H1 (cell line): ENCODE measurements at regions not wholly inside any gene's neighbourhood (a gene's known extent, or its start where the extent isn't known, plus 50 kb on each side); places are given as distances from the start of the nearest gene placed in this dataset.

Experiments
- CTCF ChIA-PET: fragments of 300-600 bp; sonication (Branson Sonifier 250); formaldehyde crosslinking; loops from one replicate; lab custom pipeline; 2021; ENCODE audit not compliant: partially characterized antibody; lab: Charles Lee
- POLR2A ChIA-PET: fragments of 300-600 bp; sonication (Branson Sonifier 250); formaldehyde crosslinking; loops from one replicate; lab custom pipeline; 2021; ENCODE audit warnings: inconsistent platforms; ENCODE audit not compliant: partially characterized antibody; lab: Charles Lee
- DNase-seq, 2 experiments: peaks; one replicate each; pipeline versions ENCODE4 v3.0.0 to v3.0.0-alpha.2; 2010 to 2022; ENCODE audit warnings: low spot score in 2 of 2, low read depth in 1 of 2, mixed read lengths in 1 of 2
- FAIRE-seq: peaks from 2 replicates; lab custom pipeline; 2011; peaks lifted over from hg19 to GRCh38; lab: Jason Lieb, UNC
- H2AFZ ChIP-seq: 2 replicates; pipeline ENCODE4 v1.8.1; 2012; ENCODE audit warnings: low read length, inconsistent platforms
- H2AK5ac ChIP-seq: 2 replicates; pipeline ENCODE4 v1.6.1; 2013; ENCODE audit warnings: low read depth, low read length
- H2BK120ac ChIP-seq: replicated peaks from 2 replicates; pipeline ENCODE3; 2013; ENCODE audit warnings: low read depth, low read length, inconsistent platforms
- H2BK12ac ChIP-seq: 2 replicates; pipeline ENCODE4 v1.6.1; 2013; ENCODE audit warnings: low read depth, low read length
- H2BK15ac ChIP-seq: 2 replicates; pipeline ENCODE4 v1.6.1; 2013; ENCODE audit warnings: low read length
- H2BK20ac ChIP-seq: 2 replicates; pipeline ENCODE4 v1.6.1; 2013; ENCODE audit warnings: low read length
- H2BK5ac ChIP-seq: 2 replicates; pipeline ENCODE4 v1.6.1; 2013; ENCODE audit warnings: low read depth, low read length
- H3K14ac ChIP-seq: 2 replicates; pipeline ENCODE4 v1.6.1; 2013; ENCODE audit warnings: inconsistent platforms; ENCODE audit not compliant: insufficient read length
- H3K18ac ChIP-seq: 2 replicates; pipeline ENCODE4 v1.6.1; 2013; ENCODE audit warnings: low read length; ENCODE audit errors: extremely low read depth
- H3K23ac ChIP-seq: 2 replicates; pipeline ENCODE4 v1.6.1; 2013; ENCODE audit warnings: inconsistent platforms; ENCODE audit not compliant: insufficient read length
- H3K23me2 ChIP-seq: 2 replicates; pipeline ENCODE4 v1.6.1; 2013; ENCODE audit warnings: low read depth, low read length
- H3K27ac ChIP-seq: 2 replicates; pipeline ENCODE4 v1.6.1; 2011; ENCODE audit warnings: low read depth, low read length, inconsistent platforms
- H3K27me3 ChIP-seq, 4 experiments: replicated peaks in 1 of 4; 1 replicate in 1 of 4; 2 replicates in 3 of 4; pipeline versions ENCODE4 v1.6.1 to v1.8.1; 2011 to 2013; ENCODE audit warnings: low read length in 3 of 4, mild to moderate bottlenecking in 3 of 4, inconsistent platforms in 2 of 4, mixed read lengths in 2 of 4, moderate library complexity in 1 of 4; ENCODE audit not compliant: control insufficient read depth in 3 of 4, insufficient read depth in 3 of 4; ENCODE audit errors: extremely low read depth in 1 of 4
- H3K36me3 ChIP-seq, 4 experiments: 2 replicates each; pipeline versions ENCODE4 v1.6.1 to v1.8.1; 2011 to 2013; ENCODE audit warnings: mild to moderate bottlenecking in 4 of 4, low read length in 3 of 4, moderate library complexity in 2 of 4, control low read depth in 1 of 4, inconsistent platforms in 1 of 4; ENCODE audit not compliant: insufficient read depth in 4 of 4, control insufficient read depth in 2 of 4
- H3K4ac ChIP-seq: replicated peaks from 2 replicates; pipeline ENCODE3; 2013; ENCODE audit warnings: low read length, low read depth, mixed read lengths, inconsistent platforms; ENCODE audit not compliant: insufficient read length
- H3K4me1 ChIP-seq, 4 experiments: replicated peaks in 1 of 4; 1 replicate in 1 of 4; 2 replicates in 3 of 4; pipeline versions ENCODE4 v1.6.1 to v1.8.1; 2011 to 2013; ENCODE audit warnings: low read length in 3 of 4, inconsistent platforms in 2 of 4, mixed read lengths in 1 of 4; ENCODE audit not compliant: insufficient read depth in 4 of 4, control insufficient read depth in 3 of 4
- H3K4me2 ChIP-seq, 2 experiments: 2 replicates each; pipeline versions ENCODE4 v1.6.1 to v1.8.1; 2011 to 2013; ENCODE audit warnings: low read depth in 2 of 2, low read length in 2 of 2, control low read depth in 1 of 2, inconsistent platforms in 1 of 2, mild to moderate bottlenecking in 1 of 2; ENCODE audit not compliant: insufficient read depth in 1 of 2
- H3K4me3 ChIP-seq, 4 experiments: fragments of 200-600, 300-600 bp in 1 of 4; sonication (generic), shearing (Covaris generic), sonication (Bioruptor Twin) in 1 of 4; 2 replicates each; pipeline versions ENCODE4 v1.5.1 to v1.8.1; 2011 to 2016; ENCODE audit warnings: low read length in 4 of 4, low read depth in 3 of 4, control low read depth in 2 of 4, inconsistent platforms in 2 of 4, mild to moderate bottlenecking in 2 of 4, mixed read lengths in 1 of 4, moderate library complexity in 1 of 4; ENCODE audit not compliant: insufficient read depth in 2 of 4; ENCODE audit errors: extremely low read depth in 1 of 4
- H3K56ac ChIP-seq: replicated peaks from 2 replicates; pipeline ENCODE3; 2013; ENCODE audit warnings: low read depth, mild to moderate bottlenecking, mixed read lengths, low read length, inconsistent platforms; ENCODE audit not compliant: insufficient read length
- H3K79me1 ChIP-seq: 2 replicates; pipeline ENCODE4 v1.6.1; 2013; ENCODE audit warnings: low read depth, low read length, control low read depth
- H3K79me2 ChIP-seq, 2 experiments: 2 replicates each; pipeline versions ENCODE4 v1.6.1 to v1.8.1; 2012 to 2013; ENCODE audit warnings: low read length in 2 of 2, mild to moderate bottlenecking in 2 of 2, inconsistent platforms in 1 of 2; ENCODE audit not compliant: insufficient read depth in 2 of 2, control insufficient read depth in 1 of 2
- H3K9ac ChIP-seq, 4 experiments: replicated peaks in 1 of 4; 1 replicate in 1 of 4; 2 replicates in 3 of 4; pipeline versions ENCODE4 v1.6.1 to v1.8.1; 2011 to 2013; ENCODE audit warnings: low read depth in 3 of 4, low read length in 3 of 4, control low read depth in 2 of 4, mild to moderate bottlenecking in 2 of 4, moderate library complexity in 2 of 4, inconsistent platforms in 1 of 4; ENCODE audit errors: extremely low read depth in 1 of 4
- H3K9me3 ChIP-seq, 2 experiments: 2 replicates each; pipeline versions ENCODE4 v1.6.1 to v1.8.1; 2012 to 2013; ENCODE audit warnings: mild to moderate bottlenecking in 2 of 2, moderate library complexity in 2 of 2, control low read depth in 1 of 2, inconsistent platforms in 1 of 2, low read depth in 1 of 2, low read length in 1 of 2, mixed read lengths in 1 of 2; ENCODE audit not compliant: insufficient read depth in 2 of 2
- H4K20me1 ChIP-seq, 2 experiments: replicated peaks in 1 of 2; 2 replicates each; pipeline versions ENCODE3 to v1.8.1; 2011 to 2013; ENCODE audit warnings: inconsistent platforms in 2 of 2, low read length in 2 of 2, mild to moderate bottlenecking in 1 of 2; ENCODE audit not compliant: insufficient read depth in 2 of 2, control insufficient read depth in 1 of 2
- H4K5ac ChIP-seq: 2 replicates; pipeline ENCODE4 v1.6.1; 2013; ENCODE audit warnings: low read length, low read depth, mixed read lengths, inconsistent platforms; ENCODE audit not compliant: insufficient read length
- H4K8ac ChIP-seq: 2 replicates; pipeline ENCODE4 v1.8.0; 2013; ENCODE audit warnings: mild to moderate bottlenecking, moderate library complexity, low read length, inconsistent platforms; ENCODE audit not compliant: insufficient read depth; ENCODE audit errors: extremely low read depth
- H4K91ac ChIP-seq: replicated peaks from 2 replicates; pipeline ENCODE3; 2013; ENCODE audit warnings: low read length, mixed read lengths, inconsistent platforms; ENCODE audit not compliant: insufficient read length
- CTCF ChIP-seq, 3 experiments: IDR thresholded peaks; 1 replicate in 2 of 3; 2 replicates in 1 of 3; pipeline versions ENCODE4 v1.5.1 to v1.6.1; 2011; ENCODE audit warnings: low read length in 3 of 3, mild to moderate bottlenecking in 3 of 3, inconsistent platforms in 2 of 3, low read depth in 1 of 3, moderate library complexity in 1 of 3; ENCODE audit not compliant: insufficient read depth in 1 of 3; ENCODE audit errors: control extremely low read depth in 1 of 3
- E2F6 ChIP-seq: IDR thresholded peaks from 2 replicates; pipeline ENCODE4 v1.6.1; 2012; ENCODE audit warnings: inconsistent platforms
- NRF1 ChIP-seq: IDR thresholded peaks from 2 replicates; pipeline ENCODE4 v1.6.1; 2011; ENCODE audit warnings: mild to moderate bottlenecking, low read depth, low read length, improper control_type of control experiment
- SIN3A ChIP-seq, 2 experiments: IDR thresholded peaks in 1 of 2; conservative IDR thresholded peaks in 1 of 2; 2 replicates each; pipeline ENCODE4 v1.6.1; 2011 to 2012; ENCODE audit warnings: low read length in 2 of 2, improper control_type of control experiment in 1 of 2, low read depth in 1 of 2, mild to moderate bottlenecking in 1 of 2
- WGBS, 2 experiments: shearing (Covaris generic) in 1 of 2; methylation state at CpG; one replicate each; pipeline versions ENCODE4 v1.1.6 to v1.1.7; 2013 to 2015; ENCODE audit warnings: low lambda C conversion rate in 2 of 2, mixed read lengths in 2 of 2, inconsistent platforms in 1 of 2, low coverage in 1 of 2, missing lambda C conversion rate in 1 of 2; ENCODE audit not compliant: insufficient replicate concordance in 2 of 2, insufficient coverage in 1 of 2, insufficient read length in 1 of 2; ENCODE audit errors: extremely low coverage in 1 of 2, missing lambda C conversion rate in 1 of 2; 5-methylcytosine and 5-hydroxymethylcytosine counted together

- H3K27me3 ChIP-seq = no peaks in the 10 kb centered on the region
- H3K36me3 ChIP-seq = no peaks in the 10 kb centered on the region
- no peak overlapping the region for H2BK120ac ChIP-seq
- H4K91ac ChIP-seq = no peak overlapping the region
- no peak overlapping the region for H3K18ac ChIP-seq
- no peaks in the 10 kb centered on the region for H3K79me1 ChIP-seq
- H2AK5ac ChIP-seq = no peak overlapping the region
- H3K23ac ChIP-seq = no peak overlapping the region
- H2BK20ac ChIP-seq = no peak overlapping the region
- TF ChIP-seq E2F6 (no peak), NRF1 (no peak), SIN3A (conservative IDR thresholded peaks at IDR 0.05 in 1 of 2, IDR thresholded peaks at IDR 0.05 in 1 of 2; ENCODE audit: low read depth in 1 of 2, low read length in 2 of 2) (no peak), CTCF (IDR thresholded peaks at IDR 0.05; ENCODE audit: control extremely low read depth in 1 of 3, insufficient read depth in 1 of 3, low read depth in 1 of 3, low read length in 3 of 3) (no peak)
- no peak overlapping the region for H2BK15ac ChIP-seq
- FAIRE-seq (no peak), DNase-seq (no peak)
- no peak overlapping the region for H2BK5ac ChIP-seq
- no peak overlapping the region for H3K14ac ChIP-seq
- H3K9me3 ChIP-seq = no peaks in the 10 kb centered on the region
- no peaks in the 10 kb centered on the region for H3K79me2 ChIP-seq
- ChIA-PET POLR2A (interaction anchor here (1.1 kb wide), 1 partner anchor 21 kb away, joined by 6 read pairs; no protein-coding TSS in a partner anchor), CTCF (interaction anchor here (0.6 to 2.3 kb wide), 2 partner anchors 12 to 311 kb away, joined by 4 to 8 read pairs; no protein-coding TSS in a partner anchor)
- 94% methylated on average over 7 of the region's 7 CpGs; no CpG with 5 or more reads in 1 of the 2 experiments for WGBS, 2 experiments
- H3K4me1 ChIP-seq = peaks cover 0 to 6% (median 0%) of the 10 kb centered on the region in 4 experiments; a peak in 1 of 7 replicates
- no peak overlapping the region for H4K5ac ChIP-seq
- H4K8ac ChIP-seq = no peak overlapping the region
- H2AFZ ChIP-seq = no peak overlapping the region
- H3K9ac ChIP-seq = no peak overlapping the region
- H4K20me1 ChIP-seq = no peaks in the 10 kb centered on the region
- H3K27ac ChIP-seq = no peak overlapping the region
- no peak overlapping the region for H3K4me2 ChIP-seq
- H3K4ac ChIP-seq = no peak overlapping the region
- no peak overlapping the region for H3K56ac ChIP-seq
- no peak overlapping the region for H3K4me3 ChIP-seq
- H3K23me2 ChIP-seq = no peaks in the 10 kb centered on the region; the same call in 1 of the 2 replicates
- no peak overlapping the region for H2BK12ac ChIP-seq
Observed at GRCh38 chr18:32868406-32868805, 95.6 kb upstream of the KLHL14 start.
